HCT116 (cell line): ENCODE measurements at regions not wholly inside any gene's neighbourhood (a gene's known extent, or its start where the extent isn't known, plus 50 kb on each side); places are given as distances from the start of the nearest gene placed in this dataset.

ENCODE experiments used
- EZH2 ChIP-seq: fragments of 200-600 bp; sonication (generic); IDR thresholded peaks from 2 replicates; pipeline ENCODE4 v1.6.1; 2017; ENCODE audit warnings: antibody characterized with exemption, mixed run types
- JUND ChIP-seq: IDR thresholded peaks from 2 replicates; pipeline ENCODE4 v1.6.1; 2012
- POLR2A ChIP-seq: IDR thresholded peaks from 2 replicates; pipeline ENCODE4 v1.7.0; 2011; ENCODE audit warnings: borderline replicate concordance; ENCODE audit not compliant: insufficient read depth, insufficient read length; ENCODE audit errors: extremely low read depth
- POLR2AphosphoS5 ChIP-seq: IDR thresholded peaks from 2 replicates; pipeline ENCODE4 v1.6.1; 2011; ENCODE audit warnings: mild to moderate bottlenecking, low read depth, low read length, moderate library complexity
- SIN3A ChIP-seq: IDR thresholded peaks from 2 replicates; pipeline ENCODE4 v1.6.1; 2012; ENCODE audit warnings: low read depth
- SP1 ChIP-seq: IDR thresholded peaks from 2 replicates; pipeline ENCODE4 v1.6.1; 2012; ENCODE audit warnings: low read depth
- ZNF274 ChIP-seq: fragments of 200-500 bp; sonication (Bioruptor generic); IDR thresholded peaks from 2 replicates; pipeline ENCODE4 v1.6.1; 2014; ENCODE audit warnings: mild to moderate bottlenecking, low read depth, low read length, inconsistent platforms
- TF ChIP-seq, protein P1 (sequence below), 3 experiments: fragments of 200-600 bp in 1 of 3; sonication (generic) in 1 of 3; IDR thresholded peaks in 2 of 3; conservative IDR thresholded peaks in 1 of 3; 2 replicates each; pipeline ENCODE4 v1.5.1; 2012 to 2017; ENCODE audit warnings: low read depth in 2 of 3, low read length in 2 of 3, antibody characterized with exemption in 1 of 3, borderline replicate concordance in 1 of 3, control low read depth in 1 of 3, mild to moderate bottlenecking in 1 of 3, mixed read lengths in 1 of 3, mixed run types in 1 of 3, moderate library complexity in 1 of 3; ENCODE audit not compliant: insufficient read depth in 1 of 3
- TF ChIP-seq, protein P2 (sequence below): IDR thresholded peaks from 2 replicates; pipeline ENCODE4 v1.6.1; 2012; ENCODE audit warnings: low read depth
- TF ChIP-seq, protein P3 (sequence below): IDR thresholded peaks from 2 replicates; pipeline ENCODE4 v1.6.1; 2011; ENCODE audit warnings: mild to moderate bottlenecking, low read length, moderate library complexity; ENCODE audit not compliant: insufficient replicate concordance; ENCODE audit errors: extremely low read depth

DNA sequence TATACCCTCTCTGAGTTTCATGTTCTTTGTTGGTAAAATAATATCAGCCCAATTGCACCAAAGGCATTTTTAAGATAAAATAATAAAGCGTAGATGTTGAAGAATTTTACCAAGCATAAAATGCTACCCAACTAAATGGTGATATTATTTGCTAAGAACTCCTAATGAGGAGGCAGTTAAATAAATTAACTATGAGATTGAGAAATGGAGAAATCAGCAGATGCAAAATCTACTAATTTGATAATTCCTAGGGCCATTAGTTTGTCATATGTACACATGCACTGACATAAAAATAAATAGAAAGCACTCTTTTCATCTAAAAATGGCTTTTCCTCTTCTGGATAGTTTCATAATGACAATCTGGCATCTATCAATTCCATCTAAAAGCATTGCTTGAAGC lies 681.5 kb upstream of the FAM98A start:
- TF ChIP-seq, protein P1, sequence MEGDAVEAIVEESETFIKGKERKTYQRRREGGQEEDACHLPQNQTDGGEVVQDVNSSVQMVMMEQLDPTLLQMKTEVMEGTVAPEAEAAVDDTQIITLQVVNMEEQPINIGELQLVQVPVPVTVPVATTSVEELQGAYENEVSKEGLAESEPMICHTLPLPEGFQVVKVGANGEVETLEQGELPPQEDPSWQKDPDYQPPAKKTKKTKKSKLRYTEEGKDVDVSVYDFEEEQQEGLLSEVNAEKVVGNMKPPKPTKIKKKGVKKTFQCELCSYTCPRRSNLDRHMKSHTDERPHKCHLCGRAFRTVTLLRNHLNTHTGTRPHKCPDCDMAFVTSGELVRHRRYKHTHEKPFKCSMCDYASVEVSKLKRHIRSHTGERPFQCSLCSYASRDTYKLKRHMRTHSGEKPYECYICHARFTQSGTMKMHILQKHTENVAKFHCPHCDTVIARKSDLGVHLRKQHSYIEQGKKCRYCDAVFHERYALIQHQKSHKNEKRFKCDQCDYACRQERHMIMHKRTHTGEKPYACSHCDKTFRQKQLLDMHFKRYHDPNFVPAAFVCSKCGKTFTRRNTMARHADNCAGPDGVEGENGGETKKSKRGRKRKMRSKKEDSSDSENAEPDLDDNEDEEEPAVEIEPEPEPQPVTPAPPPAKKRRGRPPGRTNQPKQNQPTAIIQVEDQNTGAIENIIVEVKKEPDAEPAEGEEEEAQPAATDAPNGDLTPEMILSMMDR (IDR thresholded peaks at IDR 0.05 in 2 of 3, conservative IDR thresholded peaks at IDR 0.05 in 1 of 3; ENCODE audit: borderline replicate concordance in 1 of 3, insufficient read depth in 1 of 3, low read depth in 2 of 3, low read length in 2 of 3): no peak
- TF ChIP-seq, protein P2, sequence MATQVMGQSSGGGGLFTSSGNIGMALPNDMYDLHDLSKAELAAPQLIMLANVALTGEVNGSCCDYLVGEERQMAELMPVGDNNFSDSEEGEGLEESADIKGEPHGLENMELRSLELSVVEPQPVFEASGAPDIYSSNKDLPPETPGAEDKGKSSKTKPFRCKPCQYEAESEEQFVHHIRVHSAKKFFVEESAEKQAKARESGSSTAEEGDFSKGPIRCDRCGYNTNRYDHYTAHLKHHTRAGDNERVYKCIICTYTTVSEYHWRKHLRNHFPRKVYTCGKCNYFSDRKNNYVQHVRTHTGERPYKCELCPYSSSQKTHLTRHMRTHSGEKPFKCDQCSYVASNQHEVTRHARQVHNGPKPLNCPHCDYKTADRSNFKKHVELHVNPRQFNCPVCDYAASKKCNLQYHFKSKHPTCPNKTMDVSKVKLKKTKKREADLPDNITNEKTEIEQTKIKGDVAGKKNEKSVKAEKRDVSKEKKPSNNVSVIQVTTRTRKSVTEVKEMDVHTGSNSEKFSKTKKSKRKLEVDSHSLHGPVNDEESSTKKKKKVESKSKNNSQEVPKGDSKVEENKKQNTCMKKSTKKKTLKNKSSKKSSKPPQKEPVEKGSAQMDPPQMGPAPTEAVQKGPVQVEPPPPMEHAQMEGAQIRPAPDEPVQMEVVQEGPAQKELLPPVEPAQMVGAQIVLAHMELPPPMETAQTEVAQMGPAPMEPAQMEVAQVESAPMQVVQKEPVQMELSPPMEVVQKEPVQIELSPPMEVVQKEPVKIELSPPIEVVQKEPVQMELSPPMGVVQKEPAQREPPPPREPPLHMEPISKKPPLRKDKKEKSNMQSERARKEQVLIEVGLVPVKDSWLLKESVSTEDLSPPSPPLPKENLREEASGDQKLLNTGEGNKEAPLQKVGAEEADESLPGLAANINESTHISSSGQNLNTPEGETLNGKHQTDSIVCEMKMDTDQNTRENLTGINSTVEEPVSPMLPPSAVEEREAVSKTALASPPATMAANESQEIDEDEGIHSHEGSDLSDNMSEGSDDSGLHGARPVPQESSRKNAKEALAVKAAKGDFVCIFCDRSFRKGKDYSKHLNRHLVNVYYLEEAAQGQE: no peak
- TF ChIP-seq POLR2AphosphoS5 (no peak), EZH2 (no peak), ZNF274 (no peak), SIN3A (no peak), SP1 (no peak), POLR2A (no peak), JUND (no peak)
- TF ChIP-seq, protein P3, sequence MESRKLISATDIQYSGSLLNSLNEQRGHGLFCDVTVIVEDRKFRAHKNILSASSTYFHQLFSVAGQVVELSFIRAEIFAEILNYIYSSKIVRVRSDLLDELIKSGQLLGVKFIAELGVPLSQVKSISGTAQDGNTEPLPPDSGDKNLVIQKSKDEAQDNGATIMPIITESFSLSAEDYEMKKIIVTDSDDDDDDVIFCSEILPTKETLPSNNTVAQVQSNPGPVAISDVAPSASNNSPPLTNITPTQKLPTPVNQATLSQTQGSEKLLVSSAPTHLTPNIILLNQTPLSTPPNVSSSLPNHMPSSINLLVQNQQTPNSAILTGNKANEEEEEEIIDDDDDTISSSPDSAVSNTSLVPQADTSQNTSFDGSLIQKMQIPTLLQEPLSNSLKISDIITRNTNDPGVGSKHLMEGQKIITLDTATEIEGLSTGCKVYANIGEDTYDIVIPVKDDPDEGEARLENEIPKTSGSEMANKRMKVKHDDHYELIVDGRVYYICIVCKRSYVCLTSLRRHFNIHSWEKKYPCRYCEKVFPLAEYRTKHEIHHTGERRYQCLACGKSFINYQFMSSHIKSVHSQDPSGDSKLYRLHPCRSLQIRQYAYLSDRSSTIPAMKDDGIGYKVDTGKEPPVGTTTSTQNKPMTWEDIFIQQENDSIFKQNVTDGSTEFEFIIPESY: no peak
